GM18868 (cell line): ENCODE measurements at regions not wholly inside any gene's neighbourhood (a gene's known extent, or its start where the extent isn't known, plus 50 kb on each side); places are given as distances from the start of the nearest gene placed in this dataset.
"Not testable (repeated sequence)": the region's sequence is repeated elsewhere in the genome, so short reads cannot be mapped to it uniquely, and the experiment has no call there.

Experiments used
- ATAC-seq: cut with Tn5 transposase; IDR thresholded peaks from one replicate; pipeline ENCODE4 v1.9.1; 2021; ENCODE audit warnings: mild to moderate bottlenecking, moderate library complexity; ENCODE audit not compliant: unreplicated experiment

DNA sequence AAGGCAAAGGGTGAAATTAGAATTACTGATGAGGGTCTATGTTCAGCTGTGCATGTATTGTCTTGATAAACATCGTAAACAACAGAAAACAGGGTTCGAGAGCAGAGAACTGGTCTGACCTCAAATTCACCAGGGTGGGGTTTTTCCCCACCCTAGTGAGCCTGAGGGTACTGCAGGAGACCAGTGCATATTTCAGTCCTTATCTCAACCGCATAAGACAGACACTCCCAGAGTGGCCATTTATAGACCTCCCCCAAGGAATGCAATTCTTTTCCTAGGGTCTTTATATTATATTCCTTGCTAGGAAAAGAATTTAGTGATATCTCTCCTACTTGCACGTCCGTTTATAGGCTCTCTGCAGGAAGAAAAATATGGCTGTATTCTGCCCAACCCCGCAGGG, 257.0 kb upstream of the OSR1 start:
- ATAC-seq = not testable (repeated sequence)

DNA sequence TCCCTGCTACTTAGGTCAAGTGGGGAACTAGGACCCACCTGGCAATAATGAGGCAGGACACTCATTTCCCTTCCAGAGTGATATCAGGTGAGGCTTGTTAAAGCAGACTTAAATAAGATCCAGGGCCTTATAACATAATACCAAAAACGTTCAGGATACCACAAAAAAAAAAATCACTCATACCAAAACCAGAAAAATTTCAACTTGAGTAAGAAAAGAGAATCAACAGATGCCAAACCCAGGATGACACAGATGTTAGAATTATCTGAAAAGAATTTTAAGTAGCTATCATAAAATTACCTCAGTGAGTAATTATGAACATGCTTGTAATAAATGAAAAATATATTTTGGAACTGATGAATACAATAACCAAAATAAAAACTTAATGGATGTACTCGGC, 255.6 kb upstream of the OSR1 start:
- no peak for ATAC-seq

DNA sequence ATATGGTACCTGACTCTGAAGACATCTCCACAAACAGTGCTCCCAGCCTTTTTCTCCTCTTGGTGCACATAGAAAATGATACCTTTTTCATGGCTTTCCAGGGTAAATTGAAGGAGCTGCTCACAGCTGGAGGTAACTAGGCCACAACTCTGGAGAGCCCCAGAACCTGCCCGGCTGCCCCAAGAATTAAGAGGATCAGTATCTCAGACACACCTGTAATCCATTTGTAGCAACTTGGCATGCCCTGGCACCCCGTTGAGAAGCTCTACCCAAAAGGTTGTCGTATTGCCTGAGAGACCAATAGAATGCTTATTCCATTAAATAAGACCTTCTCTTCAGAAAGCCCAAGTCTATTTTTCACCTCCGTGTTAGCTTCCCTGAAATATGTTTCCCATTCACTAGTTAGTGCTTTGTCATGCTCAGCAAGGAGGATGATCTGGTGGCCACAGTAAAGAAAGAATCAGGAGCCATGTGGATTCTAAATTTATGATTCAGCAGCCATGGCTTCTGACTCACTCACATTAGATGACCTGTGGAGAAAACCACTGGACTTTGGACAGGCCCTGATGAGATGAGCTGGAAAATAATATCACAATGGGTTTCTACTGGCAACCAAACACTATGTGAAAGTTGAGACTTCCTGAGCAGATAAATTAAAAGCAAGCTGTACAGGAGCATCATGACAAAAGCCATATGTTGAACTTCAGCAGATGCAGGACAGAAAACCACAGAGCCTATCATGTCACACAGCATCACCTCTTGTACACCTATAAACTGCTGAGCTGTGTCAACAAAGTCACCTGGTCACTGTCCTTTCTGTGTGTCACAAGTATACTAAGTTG, 253.3 kb upstream of the OSR1 start:
- no peak for ATAC-seq

DNA sequence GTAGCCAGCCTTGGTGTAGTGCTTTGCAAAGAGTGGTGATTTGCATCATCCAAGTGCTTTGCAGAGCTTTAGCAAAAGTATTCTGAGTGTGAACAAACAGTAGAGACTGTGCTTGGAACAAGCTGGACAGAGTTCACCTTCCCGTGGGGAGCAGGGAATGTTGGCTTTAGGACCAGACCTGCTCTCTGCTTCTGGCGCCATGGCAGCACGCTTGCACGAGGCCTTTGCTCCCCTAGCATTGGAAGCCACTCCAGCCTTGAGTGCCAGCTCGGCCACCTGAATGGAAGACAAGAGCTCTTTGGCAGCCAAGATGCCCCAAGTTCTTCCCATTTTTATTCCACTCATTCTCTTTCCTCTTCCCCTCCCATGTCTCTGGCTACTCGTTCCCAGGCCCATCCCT, 250.8 kb upstream of the OSR1 start:
- ATAC-seq = no peak

DNA sequence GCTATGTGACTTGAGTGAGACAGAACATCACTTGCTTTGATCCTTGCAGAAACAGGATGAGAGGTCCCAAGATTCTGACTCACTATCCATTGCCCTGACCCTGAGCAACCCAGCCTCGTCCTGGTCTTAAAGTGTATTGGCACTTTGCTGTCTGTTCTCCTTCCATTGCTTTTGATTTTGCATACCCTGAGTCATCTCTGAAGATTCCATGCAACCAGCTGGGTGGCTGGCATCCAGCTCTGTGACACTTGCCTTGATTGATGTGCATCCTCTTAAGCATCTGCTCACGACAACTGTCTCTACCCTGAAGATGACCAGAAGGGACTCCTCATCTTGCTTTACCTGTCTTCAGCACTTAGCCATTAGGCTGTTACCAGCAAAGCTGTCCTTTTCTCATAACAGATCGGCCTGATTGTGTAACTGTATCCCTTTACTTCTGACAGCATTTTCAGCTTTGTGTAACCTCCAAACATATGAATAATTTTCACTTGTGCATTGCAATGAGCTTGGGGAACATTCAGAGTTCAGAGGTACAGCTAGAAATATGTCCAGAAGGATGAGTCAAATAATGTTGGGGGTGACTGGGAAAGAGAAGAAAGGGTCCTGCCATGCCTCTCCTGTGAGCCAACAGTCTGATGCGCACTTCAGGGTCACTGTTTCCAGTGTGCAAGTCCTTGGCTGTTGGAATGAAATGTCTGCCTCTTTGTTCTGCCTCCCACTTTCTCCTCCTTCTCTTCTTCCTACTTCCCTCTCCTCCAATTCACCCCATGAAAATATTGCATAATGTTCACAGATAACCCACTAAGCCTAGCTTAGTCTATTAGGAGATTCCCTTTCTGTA, 249.7 kb upstream of the OSR1 start:
- ATAC-seq = no peak

DNA sequence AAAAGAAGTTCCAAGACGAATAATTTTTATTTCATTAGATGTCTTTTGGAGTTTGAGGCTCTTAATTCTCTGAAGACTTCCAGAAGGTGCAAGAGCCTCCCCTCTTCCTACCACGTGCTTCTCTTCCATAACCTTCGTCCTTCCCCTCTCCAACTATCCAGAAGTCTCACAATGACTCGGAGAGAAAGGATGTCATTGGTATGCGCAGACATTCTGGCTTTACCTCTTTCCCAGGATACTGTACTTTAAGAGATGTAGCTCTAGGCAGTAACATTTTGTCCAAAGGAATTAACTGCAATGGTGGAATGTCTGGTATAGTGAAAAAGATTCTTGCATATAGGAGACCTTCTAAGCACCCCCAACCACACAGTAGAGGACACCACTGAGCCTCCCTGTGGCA, 249.0 kb upstream of the OSR1 start:
- no peak for ATAC-seq

DNA sequence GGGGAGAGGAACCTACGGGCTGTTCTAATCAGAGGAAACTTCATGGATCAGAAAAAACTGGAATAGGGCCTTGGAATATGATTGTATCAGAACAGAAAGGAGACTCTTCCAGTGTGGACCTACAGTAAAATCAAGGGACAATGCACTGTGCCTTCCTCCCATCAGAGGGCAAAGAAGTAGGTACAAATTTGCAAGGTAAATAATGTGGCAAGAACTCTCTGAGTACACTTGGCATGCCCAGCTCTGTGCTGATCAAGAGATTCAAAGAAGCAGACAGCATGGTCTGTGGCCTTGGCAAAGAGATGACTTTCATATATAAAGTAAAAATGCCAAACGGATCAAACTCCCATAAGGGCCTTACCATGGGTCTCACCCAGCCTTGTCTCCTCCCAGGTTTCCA, 242.6 kb upstream of the OSR1 start:
- no peak for ATAC-seq

DNA sequence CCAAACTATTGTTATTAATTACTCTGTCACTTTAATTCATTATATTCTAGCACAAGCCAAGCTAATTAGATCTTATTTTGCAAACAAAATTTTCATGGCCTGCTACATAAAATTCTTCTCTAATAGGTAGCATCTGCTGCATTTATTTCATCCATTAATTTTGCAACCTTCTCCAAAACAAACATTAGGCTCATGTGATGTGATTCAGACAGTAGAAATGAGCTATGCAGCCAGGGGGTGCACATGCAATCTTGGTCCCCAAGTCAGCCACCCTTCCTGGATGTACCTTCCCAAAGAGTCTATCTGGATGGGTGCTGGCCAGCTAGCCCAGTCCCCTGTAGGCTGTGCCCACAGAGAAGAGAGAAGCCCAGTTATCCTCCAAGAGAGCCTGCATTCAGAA, 242.1 kb upstream of the OSR1 start:
- no peak for ATAC-seq

DNA sequence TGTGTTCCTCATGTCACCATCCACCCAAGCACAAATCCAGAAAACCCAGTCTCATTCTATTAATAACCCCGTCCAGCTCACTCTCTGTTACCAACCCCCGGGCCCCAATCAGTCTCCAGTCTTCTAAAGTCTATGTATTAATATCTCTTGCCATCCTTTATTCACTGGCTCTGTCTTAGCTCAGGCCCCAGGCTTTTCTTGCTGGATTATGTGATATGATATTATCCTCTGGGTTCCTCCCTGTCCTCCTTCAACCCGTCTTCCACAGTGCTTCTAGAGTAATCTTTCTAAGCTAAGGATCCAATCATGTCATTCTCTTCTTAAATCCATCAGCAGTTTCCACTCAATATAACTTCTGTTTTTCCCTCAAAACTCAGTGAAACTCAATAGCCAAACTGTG, 240.5 kb upstream of the OSR1 start:
- ATAC-seq = no peak

DNA sequence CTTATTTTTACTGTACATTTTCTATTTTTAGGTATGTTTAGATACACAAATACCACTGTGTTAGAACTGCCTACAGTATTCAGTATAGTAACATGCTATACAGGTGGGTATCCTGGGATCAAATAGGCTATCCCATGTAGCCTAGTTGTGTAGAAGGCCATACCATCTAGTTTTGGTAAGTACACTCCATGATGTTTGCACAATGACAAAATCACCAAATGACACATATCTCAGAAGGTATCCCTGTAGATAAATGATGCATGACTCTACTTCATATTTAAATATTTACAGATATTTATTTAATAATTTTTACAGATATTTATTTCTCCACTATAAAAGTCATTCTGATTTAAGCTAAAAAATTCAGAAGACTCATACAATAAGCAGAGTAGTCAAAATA, 233.8 kb upstream of the OSR1 start:
- no peak for ATAC-seq

DNA sequence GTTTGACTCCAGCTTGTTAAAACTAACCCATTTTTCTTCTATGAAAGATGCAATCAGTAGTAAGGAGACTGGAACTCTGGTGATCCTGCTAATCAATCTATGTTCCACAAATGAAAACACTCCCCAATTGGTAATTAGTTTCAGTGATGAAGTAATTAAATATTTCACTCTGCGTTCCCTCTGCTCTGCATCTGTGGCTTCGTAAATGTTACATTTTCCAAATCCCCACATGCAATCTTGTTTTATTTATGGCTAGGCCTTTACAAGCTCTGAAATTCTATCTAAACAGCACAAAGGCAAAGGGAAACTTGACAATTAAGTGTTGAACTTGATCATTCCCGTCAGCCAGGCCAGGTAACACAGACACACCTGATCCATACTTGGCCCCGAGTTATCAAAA, 231.4 kb upstream of the OSR1 start:
- ATAC-seq = no peak

DNA sequence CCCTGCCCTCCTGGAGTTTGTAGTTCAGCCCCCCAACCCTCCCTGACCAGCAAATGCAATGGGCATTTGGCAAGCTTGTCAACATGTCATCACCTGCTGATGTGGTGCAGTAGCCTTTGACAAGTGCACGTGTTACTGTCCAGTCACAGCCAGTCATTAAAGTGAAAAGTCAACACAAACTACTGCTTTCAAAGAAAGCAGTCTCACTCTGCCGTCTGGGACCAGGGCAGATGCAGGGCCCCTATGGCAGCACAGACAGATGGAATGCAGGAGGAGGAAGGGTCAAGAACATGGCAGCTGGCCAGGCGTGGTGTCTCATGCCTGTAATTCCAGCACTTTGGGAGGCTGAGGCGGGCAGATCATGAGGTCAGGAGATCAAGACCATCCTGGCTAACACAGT, 222.4 kb upstream of the OSR1 start:
- ATAC-seq = no peak

DNA sequence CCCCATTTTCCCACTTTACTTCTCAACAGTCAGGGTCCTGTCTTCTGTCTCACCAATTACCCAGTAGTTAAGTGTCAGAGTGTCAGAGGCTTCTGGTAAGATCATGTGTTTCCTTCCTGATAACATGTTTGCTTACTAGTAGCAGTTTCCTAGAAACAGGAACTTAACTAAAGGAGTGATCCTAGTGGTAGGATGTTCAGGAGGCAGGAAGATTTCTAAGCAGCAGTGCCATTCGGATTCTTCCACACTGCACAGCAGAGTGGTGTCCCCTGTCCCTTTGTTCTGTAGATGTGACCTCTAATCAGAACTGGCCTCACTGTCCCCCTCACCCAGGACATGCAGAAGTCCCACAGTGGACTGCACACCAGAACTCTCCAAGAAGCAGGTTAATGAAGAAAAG, 221.8 kb upstream of the OSR1 start:
- ATAC-seq = no peak

DNA sequence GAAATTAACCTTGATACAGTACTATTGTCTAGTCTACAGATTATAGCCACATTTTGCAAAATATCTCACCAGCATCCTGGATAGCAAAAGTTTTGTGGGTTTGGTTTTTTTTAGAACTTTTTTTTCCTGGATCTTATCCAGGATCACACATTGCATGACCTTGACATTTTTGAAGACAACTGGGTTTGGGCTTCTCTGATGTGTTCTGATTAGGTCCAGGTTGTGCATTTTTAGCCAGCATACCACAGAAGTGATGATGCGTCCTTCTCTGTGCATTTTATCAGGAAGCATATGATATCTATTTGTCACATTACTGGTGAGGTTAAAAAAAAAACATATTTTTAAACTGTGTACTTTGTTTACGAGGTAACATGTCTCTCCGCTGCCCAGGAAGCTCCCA, 221.0 kb upstream of the OSR1 start:
- no peak for ATAC-seq

DNA sequence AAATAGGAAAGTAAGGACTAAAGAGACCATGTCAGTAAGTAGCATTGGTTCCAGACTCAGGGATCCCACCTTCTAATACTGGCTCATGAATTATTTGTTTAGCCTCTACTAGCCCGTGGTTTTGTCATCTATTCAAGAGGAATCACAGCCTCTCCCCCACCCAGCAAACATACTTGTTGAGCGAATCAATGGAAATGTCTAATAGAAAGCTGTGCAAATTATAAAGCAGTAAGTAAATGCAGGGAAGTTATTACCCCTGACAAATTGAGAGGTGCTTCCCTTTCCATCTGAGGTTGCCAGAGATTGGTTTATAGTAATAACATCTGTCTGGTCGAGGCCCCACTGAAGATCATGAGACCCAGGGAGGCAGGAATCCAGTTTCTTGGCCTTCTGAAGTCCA, 219.3 kb upstream of the OSR1 start:
- ATAC-seq = no peak

DNA sequence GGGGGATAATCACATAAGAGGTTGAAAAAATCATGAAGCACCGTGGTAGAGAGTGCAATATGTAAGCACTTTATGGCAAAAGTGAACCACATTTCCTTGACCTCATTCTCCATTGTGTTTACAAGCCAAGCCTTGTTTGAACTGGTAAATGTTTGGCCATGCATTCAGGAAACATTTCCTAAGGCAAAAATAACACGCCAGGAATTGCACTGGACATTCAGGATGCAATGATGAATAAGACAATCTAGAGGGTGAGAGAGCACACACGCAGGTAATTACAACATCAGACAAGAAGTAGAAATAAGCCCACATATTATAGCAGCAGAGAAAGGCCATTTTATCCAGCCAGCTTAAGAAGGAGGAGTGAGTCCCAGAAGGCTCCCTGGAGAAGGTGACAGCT, 218.0 kb upstream of the OSR1 start:
- no peak for ATAC-seq

DNA sequence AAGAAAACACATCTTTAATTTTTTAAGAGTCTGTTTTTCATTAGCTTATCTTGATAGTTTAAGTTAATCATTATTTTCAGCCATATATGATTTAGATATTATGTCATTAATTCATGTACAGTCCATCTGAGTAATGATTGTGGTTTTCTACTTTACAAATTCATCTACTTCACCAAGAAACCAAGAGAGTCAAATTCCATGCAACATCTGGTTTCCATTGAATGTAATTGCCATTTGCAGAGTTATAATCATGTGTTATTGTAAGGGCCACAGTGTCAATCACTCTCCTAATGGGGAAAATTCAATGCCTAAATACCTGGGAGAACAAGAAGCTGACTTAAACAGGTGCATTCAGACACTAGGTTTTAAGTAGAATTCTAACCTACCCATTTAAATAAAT, 217.2 kb upstream of the OSR1 start:
- ATAC-seq = no peak

DNA sequence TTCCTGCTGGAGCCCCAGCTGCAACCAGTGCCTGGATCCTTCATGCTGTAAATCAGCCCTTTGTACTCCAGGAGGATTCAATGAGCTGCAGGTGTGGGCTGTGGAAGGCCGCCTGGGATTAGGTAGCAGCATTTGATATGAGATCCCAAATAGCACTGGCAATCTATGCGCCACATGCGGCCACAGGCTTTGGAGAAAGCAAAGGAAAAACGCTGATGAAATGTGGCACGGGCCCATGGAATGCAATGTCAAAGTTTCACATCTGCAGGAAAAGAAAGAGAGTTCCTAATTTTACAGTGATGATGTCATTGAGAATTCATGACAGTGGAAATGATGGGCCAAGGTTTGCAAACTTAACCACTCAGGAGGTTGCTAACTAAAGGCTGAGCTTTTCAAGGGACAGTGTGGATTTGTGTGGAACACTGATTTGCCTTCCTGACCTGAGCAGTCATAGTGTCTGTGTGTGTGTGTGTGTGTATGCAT, 216.4 kb upstream of the OSR1 start:
- no peak for ATAC-seq

DNA sequence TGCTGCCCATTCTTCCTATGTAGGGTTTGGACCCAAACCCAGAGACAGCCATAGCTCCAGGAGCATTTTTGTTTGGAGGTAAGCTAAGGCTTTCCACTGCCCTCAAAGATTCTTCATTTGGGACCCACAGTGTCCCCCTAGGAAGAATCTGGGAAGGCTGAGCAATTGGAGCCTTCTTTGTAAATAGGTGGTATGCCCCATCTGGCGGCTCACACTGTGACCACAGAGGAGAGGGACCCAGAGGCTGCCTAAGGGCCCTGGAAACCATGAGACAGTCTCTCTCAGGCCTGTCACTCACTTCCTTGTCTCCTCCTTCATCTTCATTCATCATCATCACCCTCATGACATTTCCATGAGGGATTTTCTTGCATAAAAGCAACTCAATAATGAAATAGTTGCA, 215.4 kb upstream of the OSR1 start:
- ATAC-seq = no peak

DNA sequence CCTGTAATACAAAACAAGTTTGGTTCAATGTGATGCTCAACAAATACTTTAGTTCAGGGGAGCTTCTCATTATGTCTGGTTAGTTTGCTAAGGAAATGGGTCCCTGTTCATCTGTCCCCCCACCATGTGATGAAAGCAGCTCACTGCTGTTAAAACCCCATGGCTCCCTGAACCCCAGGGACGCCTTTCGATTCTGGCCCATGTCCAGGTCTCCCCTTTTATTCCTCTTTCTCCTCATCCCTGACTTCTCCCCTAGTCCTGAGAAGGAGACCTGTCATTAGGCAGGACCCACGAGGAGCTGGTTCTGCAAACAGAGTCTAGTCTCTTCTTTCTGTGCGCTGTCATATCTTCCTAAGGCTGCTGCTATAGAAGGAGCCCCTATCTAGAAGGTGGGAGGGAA, 213.3 kb upstream of the OSR1 start:
- no peak for ATAC-seq

DNA sequence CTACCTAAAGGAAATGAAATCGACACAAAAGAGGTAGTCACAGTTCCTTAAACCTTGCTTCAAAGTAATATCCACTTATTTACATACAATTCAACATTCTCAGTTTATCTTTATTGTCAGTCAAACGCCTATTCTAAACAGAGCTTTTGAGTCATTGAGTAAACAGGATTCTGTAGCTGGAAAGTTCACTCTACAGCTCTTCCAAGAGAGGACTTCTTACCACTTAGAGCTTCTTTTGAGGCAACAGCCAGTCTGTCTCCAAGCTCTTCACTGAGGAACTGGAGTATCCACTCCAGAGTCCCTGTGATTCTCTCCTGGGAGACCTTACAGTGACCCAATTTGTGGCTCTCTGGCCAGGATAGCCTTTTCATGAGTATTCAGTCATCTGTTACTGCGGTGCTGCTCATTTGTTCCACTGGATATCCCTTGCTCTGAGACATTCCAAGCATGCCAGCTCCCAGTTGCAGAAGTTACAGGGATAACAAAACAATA, 210.9 kb upstream of the OSR1 start:
- ATAC-seq = no peak

DNA sequence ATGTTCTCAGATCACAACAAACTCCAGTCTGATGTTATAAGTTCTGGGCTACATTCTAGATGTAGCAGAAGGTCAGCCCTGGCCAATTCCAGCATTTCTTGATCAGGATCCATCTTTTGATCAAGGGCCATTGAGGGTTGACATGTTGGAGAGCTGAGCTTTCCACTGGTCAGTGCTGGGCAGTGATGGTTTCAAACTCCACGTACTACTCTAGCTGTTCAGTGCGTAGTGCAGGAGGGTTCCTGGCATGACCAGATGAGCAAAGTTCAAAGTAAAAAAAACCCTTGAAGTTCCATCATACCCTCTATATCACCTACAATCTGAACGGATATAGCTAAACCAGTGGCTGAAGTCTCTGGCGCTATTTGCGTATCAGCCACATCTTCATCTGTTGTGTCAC, 210.4 kb upstream of the OSR1 start:
- no peak for ATAC-seq
